Stimulated activated CD4-positive, alpha-beta T cell treated with anti-CD3 and anti-CD28 coated beads, TNF-alpha, amount 100 ng/mL, for 24 hours (primary cell): ENCODE measurements at regions not wholly inside any gene's neighbourhood (a gene's known extent, or its start where the extent isn't known, plus 50 kb on each side); places are given as distances from the start of the nearest gene placed in this dataset.

ENCODE experiments used
- DNase-seq, 3 experiments: peaks; one replicate each; pipeline ENCODE4 v3.0.0-alpha.2; 2020; ENCODE audit warnings: low read depth in 3 of 3

DNA sequence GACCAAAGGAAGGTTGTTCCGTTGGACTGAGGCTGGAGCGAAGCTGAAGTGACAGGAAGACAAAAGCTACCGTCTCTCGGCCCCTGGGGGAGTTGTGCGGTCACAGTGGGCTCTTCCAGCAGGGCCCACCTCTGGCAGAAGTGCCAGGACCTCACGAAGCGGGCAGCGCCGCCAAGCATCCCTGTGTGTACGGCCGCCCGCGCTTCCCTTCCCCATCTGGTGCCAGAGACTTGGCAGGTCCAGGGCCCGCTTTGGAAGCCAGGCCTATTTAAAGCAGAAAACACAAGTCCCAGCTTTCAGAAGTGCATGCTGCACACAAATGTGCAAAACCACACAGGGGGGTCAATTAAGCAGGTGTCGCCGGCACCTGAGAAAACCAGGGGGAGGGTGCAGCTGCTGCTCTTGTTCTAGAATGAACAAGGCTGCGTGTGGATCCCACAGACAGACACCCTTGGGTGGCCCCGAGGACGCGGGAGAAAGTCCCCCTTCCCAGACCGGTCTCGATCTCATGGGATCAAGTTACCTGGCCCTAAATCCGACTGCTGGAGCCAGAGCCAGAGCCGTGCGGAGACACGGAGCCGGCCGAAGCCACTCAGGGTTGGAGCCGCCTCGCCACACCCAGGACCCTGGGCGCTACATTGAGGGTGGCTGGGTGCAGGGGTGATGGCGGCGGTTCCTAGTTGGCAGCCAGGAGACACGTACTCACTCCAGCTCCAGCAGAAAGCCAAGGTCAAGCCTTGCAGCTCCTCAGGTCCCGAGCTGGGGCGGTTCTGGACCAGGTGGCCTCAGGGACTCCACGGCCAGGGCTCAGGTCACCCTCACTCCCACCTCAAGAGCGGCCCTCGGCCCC lies 51.8 kb upstream of the PPP2R2D start:
- DNase-seq, result no peak

DNA sequence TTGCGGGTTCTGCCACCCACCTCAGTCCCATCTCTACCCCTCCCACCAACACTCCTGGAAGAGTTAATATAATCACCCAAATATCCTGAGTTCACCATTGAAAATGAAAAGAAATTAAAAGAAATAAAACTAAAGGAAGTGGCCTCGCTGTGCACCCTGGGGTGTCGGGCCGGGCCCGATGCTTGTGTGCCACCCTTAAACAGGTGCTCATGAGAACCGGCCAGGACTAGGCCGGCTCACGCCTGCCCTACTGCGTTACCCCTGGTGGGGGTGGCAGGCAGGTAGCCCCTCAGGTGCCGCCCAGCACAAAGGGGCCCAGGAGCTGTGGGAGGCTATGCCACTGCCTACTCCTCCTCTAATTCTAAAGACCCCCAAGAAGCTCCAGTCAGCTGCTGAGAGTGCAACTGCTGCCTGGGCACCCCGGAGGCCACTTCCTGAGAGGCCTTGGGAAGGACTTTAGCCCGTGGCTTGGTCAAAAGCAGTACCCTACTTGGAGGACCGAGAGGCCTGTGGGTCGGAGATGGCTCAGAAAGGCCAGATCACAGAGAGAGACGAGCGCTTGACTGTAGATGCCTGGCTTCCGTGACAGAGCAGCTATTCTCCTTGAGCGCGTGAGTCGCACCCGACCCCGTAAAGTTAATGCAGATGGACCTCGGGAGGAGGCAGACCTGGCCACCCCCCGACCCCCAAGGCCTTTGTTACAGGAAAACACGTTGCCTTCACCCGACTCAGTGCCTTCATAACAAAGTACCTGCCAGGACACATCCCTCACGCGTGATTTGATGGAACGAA lies 51.0 kb upstream of the PPP2R2D start:
- DNase-seq, result no peak

DNA sequence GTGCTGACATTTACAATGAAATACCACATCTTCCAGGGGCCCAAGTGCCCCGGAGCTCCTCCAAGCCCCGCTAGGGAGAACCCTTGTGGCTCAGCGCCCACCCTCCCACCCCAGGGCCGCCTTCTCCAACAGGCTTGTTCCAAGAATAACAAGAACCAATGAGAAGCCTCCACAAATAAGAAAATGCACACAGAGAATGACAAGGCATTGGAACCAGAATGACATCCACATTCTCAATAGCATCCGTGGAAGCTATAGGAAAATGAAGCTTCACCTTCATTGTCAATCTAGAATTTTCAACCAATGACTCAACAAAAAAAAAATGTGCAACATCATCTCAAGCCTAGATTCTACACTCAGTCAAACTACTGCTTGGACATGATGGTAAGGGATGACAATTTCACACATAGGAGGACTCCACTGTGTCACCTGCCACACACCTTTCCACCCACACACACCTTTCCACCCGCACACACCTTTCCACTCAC lies 50.4 kb upstream of the PPP2R2D start:
- no peak for DNase-seq
